ENCODE measurements at regions not wholly inside any gene's neighbourhood (a gene's known extent, or its start where the extent isn't known, plus 50 kb on each side); places are given as distances from the start of the nearest gene placed in this dataset.

DNA sequence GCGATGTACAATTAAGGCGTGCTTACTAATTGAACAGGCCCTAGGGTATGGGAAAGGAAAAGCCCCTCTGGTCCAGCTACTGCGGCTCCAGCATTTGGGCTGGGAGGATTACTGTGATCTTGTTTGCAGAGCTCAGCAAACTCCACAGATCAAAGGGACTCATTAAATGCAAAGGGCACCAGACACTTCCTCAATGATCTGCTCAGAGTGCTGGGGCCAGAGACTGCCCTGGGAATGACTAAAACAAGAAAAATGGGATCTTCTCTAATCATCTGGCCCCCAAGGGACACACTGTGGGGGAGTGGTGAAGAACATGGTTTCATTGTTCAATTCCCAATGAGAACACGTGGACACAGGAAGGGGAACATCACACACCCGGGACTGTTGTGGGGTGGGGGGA, 85.0 kb downstream of the MARCHF4 start:
- no peak overlapping the region for H3K4me3 ChIP-seq (ENCODE audit: low read depth, low read length)
- H3K36me3 ChIP-seq (ENCODE audit: control insufficient read depth, insufficient read depth, low read length): no peaks in the 10 kb centered on the region
- no peak overlapping the region for H3K4me3 Mint-ChIP-seq (ENCODE audit: unreplicated experiment)
- peak in 1 of 2 experiments; percentile 12 for DNase-seq
- no peak for TF ChIP-seq CTCF (IDR thresholded peaks at IDR 0.05; ENCODE audit: insufficient read depth in 1 of 2, low read depth in 1 of 2, low read length in 1 of 2, severe bottlenecking in 1 of 2, unreplicated experiment in 1 of 2)
- intact Hi-C loops (cut with micrococcal nuclease; ENCODE audit: unreplicated experiment): no loop called here
- H3K4me1 Mint-ChIP-seq (ENCODE audit: low read depth, unreplicated experiment): peaks cover 6% of the 10 kb centered on the region
- H3K9me3 ChIP-seq: no peaks in the 10 kb centered on the region
- ChIA-PET POLR2A (no interaction called here), CTCF (no interaction called here)
- BruUV-seq (replicated peaks): no TSS peak
- no peaks in the 10 kb centered on the region for H3K4me1 ChIP-seq
- no peak overlapping the region for H3K27ac Mint-ChIP-seq (ENCODE audit: unreplicated experiment)
- no peaks in the 10 kb centered on the region for H3K27me3 ChIP-seq (replicated peaks; ENCODE audit: control insufficient read depth, insufficient read depth, low read length)
- H3K27me3 Mint-ChIP-seq (ENCODE audit: insufficient read depth, unreplicated experiment): peaks cover 2% of the 10 kb centered on the region
- no peaks in the 10 kb centered on the region for H3K36me3 Mint-ChIP-seq (ENCODE audit: insufficient read depth, unreplicated experiment)
- H3K9me3 Mint-ChIP-seq (ENCODE audit: unreplicated experiment): no peaks in the 10 kb centered on the region

DNA sequence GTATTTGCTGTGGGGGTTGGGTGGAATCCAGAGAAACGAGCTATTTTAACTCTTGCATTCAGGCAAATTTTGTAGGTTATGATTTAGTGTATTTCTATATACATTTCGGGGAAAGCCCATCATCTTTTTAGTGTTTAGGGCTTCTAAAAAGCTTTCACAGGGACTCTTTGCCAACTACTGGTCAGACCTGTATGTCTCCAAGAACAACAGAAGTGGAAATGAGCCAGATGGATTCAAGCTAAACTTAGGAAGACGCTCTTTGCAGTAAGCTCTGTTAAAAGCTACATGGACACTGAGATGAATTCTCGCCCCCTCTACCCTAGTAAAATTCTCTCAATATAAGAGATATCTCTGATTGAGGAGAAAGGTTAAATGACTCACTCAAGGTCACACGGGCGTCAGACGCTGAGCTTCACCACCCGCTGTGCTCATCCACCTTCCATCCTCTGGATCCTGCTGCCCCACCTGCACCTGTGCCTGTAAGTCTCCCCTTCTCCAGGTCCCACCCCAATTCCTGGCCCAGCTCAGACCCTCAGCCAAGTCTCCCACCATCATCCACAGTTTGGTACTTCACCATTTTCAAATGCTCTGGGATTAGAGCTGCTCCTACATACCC, 85.6 kb downstream of the MARCHF4 start:
- H3K27me3 Mint-ChIP-seq (ENCODE audit: insufficient read depth, unreplicated experiment): peaks cover 2% of the 10 kb centered on the region
- no peaks in the 10 kb centered on the region for H3K4me1 ChIP-seq
- H3K36me3 Mint-ChIP-seq (ENCODE audit: insufficient read depth, unreplicated experiment): no peaks in the 10 kb centered on the region
- peaks cover 6% of the 10 kb centered on the region for H3K4me1 Mint-ChIP-seq (ENCODE audit: low read depth, unreplicated experiment)
- CTCF ChIA-PET: no interaction called here
- no peaks in the 10 kb centered on the region for H3K9me3 ChIP-seq
- POLR2A ChIA-PET: no interaction called here
- BruUV-seq (replicated peaks): no TSS peak
- intact Hi-C loops (cut with micrococcal nuclease; ENCODE audit: unreplicated experiment): no loop called here
- H3K27me3 ChIP-seq (replicated peaks; ENCODE audit: control insufficient read depth, insufficient read depth, low read length): no peaks in the 10 kb centered on the region
- TF ChIP-seq CTCF (IDR thresholded peaks at IDR 0.05; ENCODE audit: insufficient read depth in 1 of 2, low read depth in 1 of 2, low read length in 1 of 2, severe bottlenecking in 1 of 2, unreplicated experiment in 1 of 2): no peak
- no peak overlapping the region for H3K27ac Mint-ChIP-seq (ENCODE audit: unreplicated experiment)
- DNase-seq: no peak
- H3K36me3 ChIP-seq (ENCODE audit: control insufficient read depth, insufficient read depth, low read length): no peaks in the 10 kb centered on the region
- H3K4me3 Mint-ChIP-seq (ENCODE audit: unreplicated experiment): no peak overlapping the region
- H3K4me3 ChIP-seq (ENCODE audit: low read depth, low read length): no peak overlapping the region
- no peaks in the 10 kb centered on the region for H3K9me3 Mint-ChIP-seq (ENCODE audit: unreplicated experiment)

DNA sequence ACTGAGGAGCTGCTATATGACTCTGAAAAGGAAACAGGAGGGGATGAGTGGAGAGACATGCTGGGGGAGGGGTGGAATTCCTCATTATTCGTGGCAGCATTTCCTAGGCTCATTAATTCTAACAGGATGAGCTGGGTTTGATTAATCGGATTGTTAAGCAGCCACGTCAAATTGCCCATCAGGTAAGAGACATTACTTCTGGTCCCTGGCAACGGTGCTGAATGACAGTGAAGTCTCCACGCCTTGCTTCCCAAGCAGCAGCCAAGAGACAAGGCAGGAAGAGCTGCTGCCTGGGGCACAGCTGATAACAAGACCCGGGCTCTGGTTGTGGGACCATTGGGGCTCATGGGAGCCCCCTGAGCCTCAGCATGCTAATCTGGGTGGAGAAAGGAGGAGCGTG, 86.6 kb downstream of the MARCHF4 start:
- H3K36me3 ChIP-seq (ENCODE audit: control insufficient read depth, insufficient read depth, low read length): no peaks in the 10 kb centered on the region
- no peak overlapping the region for H3K4me3 ChIP-seq (ENCODE audit: low read depth, low read length)
- Mint-ChIP-seq H3K9me3 (ENCODE audit: unreplicated experiment) (no peaks in the 10 kb centered on the region), H3K4me1 (ENCODE audit: low read depth, unreplicated experiment) (peaks cover 6% of the 10 kb centered on the region), H3K36me3 (ENCODE audit: insufficient read depth, unreplicated experiment) (no peaks in the 10 kb centered on the region), H3K4me3 (ENCODE audit: unreplicated experiment) (no peak overlapping the region), H3K27me3 (ENCODE audit: insufficient read depth, unreplicated experiment) (peaks cover 2% of the 10 kb centered on the region), H3K27ac (ENCODE audit: unreplicated experiment) (no peak overlapping the region)
- BruUV-seq (replicated peaks): no TSS peak
- no peaks in the 10 kb centered on the region for H3K27me3 ChIP-seq (replicated peaks; ENCODE audit: control insufficient read depth, insufficient read depth, low read length)
- TF ChIP-seq CTCF (IDR thresholded peaks at IDR 0.05; ENCODE audit: insufficient read depth in 1 of 2, low read depth in 1 of 2, low read length in 1 of 2, severe bottlenecking in 1 of 2, unreplicated experiment in 1 of 2): no peak
- H3K9me3 ChIP-seq: no peaks in the 10 kb centered on the region
- no peaks in the 10 kb centered on the region for H3K4me1 ChIP-seq
- CTCF ChIA-PET: no interaction called here
- POLR2A ChIA-PET: no interaction called here
- no peak for DNase-seq
- intact Hi-C loops (cut with micrococcal nuclease; ENCODE audit: unreplicated experiment): no loop called here

Measured in Caco-2 (cell line).